ENCODE measurements at regions not wholly inside any gene's neighbourhood (a gene's known extent, or its start where the extent isn't known, plus 50 kb on each side); places are given as distances from the start of the nearest gene placed in this dataset.

- Histone ChIP-seq H3K9me3 (replicated peaks; ENCODE audit: control insufficient read depth, insufficient read depth, low read length) (no peaks in the 10 kb centered on the region), H3K36me3 (ENCODE audit: control insufficient read depth in 2 of 2, extremely low read depth in 1 of 2, insufficient read depth in 2 of 2, low read length in 2 of 2) (no peaks in the 10 kb centered on the region), H3K4me1 (ENCODE audit: control insufficient read depth, extremely low read depth, insufficient read depth, low read length) (no peaks in the 10 kb centered on the region), H3K27me3 (ENCODE audit: control insufficient read depth in 2 of 2, insufficient read depth in 2 of 2, low read length in 2 of 2) (peaks cover 0 to 4% of the 10 kb centered on the region in 2 experiments), H3K9me1 (replicated peaks; ENCODE audit: control insufficient read depth, extremely low read depth, insufficient read depth, low read length) (no peaks in the 10 kb centered on the region), H3K4me3 (replicated peaks in 1 of 3; ENCODE audit: insufficient read depth in 1 of 3, low read depth in 1 of 3, low read length in 3 of 3) (no peak overlapping the region), H3K4me2 (ENCODE audit: insufficient read depth, low read length) (no peak overlapping the region), H3K27ac (ENCODE audit: insufficient read depth, low read depth, low read length) (no peak overlapping the region), H3K9ac (replicated peaks; ENCODE audit: extremely low read depth, insufficient read depth, low read length) (no peak overlapping the region), H4K20me1 (replicated peaks; ENCODE audit: control insufficient read depth, extremely low read depth, insufficient read depth, low read length) (no peaks in the 10 kb centered on the region), H3K79me2 (ENCODE audit: control insufficient read depth, insufficient read depth, low read length) (no peaks in the 10 kb centered on the region), H2AFZ (ENCODE audit: low read depth, low read length) (no peak overlapping the region)
- TF ChIP-seq POLR2A (IDR thresholded peaks at IDR 0.05; ENCODE audit: low read depth, low read length) (no peak), MYC (IDR thresholded peaks at IDR 0.05; ENCODE audit: low read depth, low read length) (no peak), MAX (IDR thresholded peaks at IDR 0.05; ENCODE audit: insufficient read depth, insufficient read length) (no peak), JUN (IDR thresholded peaks at IDR 0.05; ENCODE audit: borderline replicate concordance, insufficient read depth, insufficient read length, low read depth) (no peak), CTCF (IDR thresholded peaks at IDR 0.05; ENCODE audit: extremely low read depth in 1 of 2, insufficient read depth in 1 of 2, low read depth in 1 of 2, low read length in 2 of 2) (no peak), FOS (IDR thresholded peaks at IDR 0.05; ENCODE audit: borderline replicate concordance, insufficient read depth, low read length) (no peak), EZH2 (IDR thresholded peaks at IDR 0.05; ENCODE audit: borderline replicate concordance, low read depth, low read length, severe bottlenecking) (no peak), GATA2 (IDR thresholded peaks at IDR 0.05; ENCODE audit: insufficient read depth, insufficient read length, low read depth, low read length) (no peak), POLR2AphosphoS5 (IDR thresholded peaks at IDR 0.05; ENCODE audit: insufficient read depth, low read depth, low read length) (no peak)
- ChIA-PET CTCF (interaction anchor here (0.6 to 2.6 kb wide), 6 partner anchors 9 to 131 kb away, joined by 3 to 9 read pairs (median 3); no protein-coding TSS in a partner anchor), POLR2A (no interaction called here)
- intact Hi-C loops (cut with micrococcal nuclease) (no loop called here), dilution Hi-C loops (cut with MboI; ENCODE audit: extremely low pct_ligation_motif_present, low sequenced_read_pairs) (no loop called here)
- BruUV-seq (replicated peaks): no TSS peak
- DNase-seq (ENCODE audit: low read depth, low spot score): no peak
- no peak for FAIRE-seq
These were observed 84.2 kb downstream of the ARL4C start for GRCh38 chr2:234412726-234413125.
